WTC11 (cell line): ENCODE measurements at regions not wholly inside any gene's neighbourhood (a gene's known extent, or its start where the extent isn't known, plus 50 kb on each side); places are given as distances from the start of the nearest gene placed in this dataset.
A peak's percentile ranks its signal among the peaks of the same experiment; 100 is the strongest.

ENCODE experiments used
- ATAC-seq: fragments of 200-7000 bp; cut with Tn5 transposase; 2 replicates; pipeline ENCODE4 v1.10.0; 2021; ENCODE audit warnings: mild to moderate bottlenecking, moderate library complexity
- CTCF ChIA-PET: fragments of 300-600 bp; sonication (Branson Sonifier 250); formaldehyde crosslinking; loops from one replicate; lab custom pipeline; 2021; ENCODE audit warnings: antibody characterized with exemption; lab: Charles Lee
- POLR2A ChIA-PET: fragments of 350-600 bp; sonication (Branson Sonifier 250); formaldehyde crosslinking; loops from one replicate; lab custom pipeline; 2021; ENCODE audit warnings: antibody characterized with exemption; lab: Charles Lee
- DNase-seq: peaks from one replicate; pipeline ENCODE4 v3.0.0; 2021; ENCODE audit warnings: low spot score
- H3K27ac Mint-ChIP-seq: 2 replicates; pipeline ENCODE4 v1.8.0; 2021; ENCODE audit warnings: mixed read lengths
- H3K27me3 Mint-ChIP-seq: 2 replicates; pipeline ENCODE4 v1.8.0; 2021; ENCODE audit warnings: low read depth, mild to moderate bottlenecking, moderate library complexity, mixed read lengths
- H3K36me3 Mint-ChIP-seq: 2 replicates; pipeline ENCODE4 v1.8.0; 2021; ENCODE audit warnings: mixed read lengths
- H3K4me1 Mint-ChIP-seq: 2 replicates; pipeline ENCODE4 v1.8.0; 2022; ENCODE audit warnings: mixed read lengths
- H3K4me3 Mint-ChIP-seq: 2 replicates; pipeline ENCODE4 v1.8.0; 2021; ENCODE audit warnings: mild to moderate bottlenecking, moderate library complexity, mixed read lengths
- H3K9me3 Mint-ChIP-seq: 2 replicates; pipeline ENCODE4 v1.8.0; 2021; ENCODE audit warnings: mixed read lengths
- AR ChIP-seq: fragments of 250-450 bp; sonication (Bioruptor Pico); IDR thresholded peaks from 2 replicates; pipeline ENCODE4 v1.9.0; 2021; ENCODE audit warnings: mild to moderate bottlenecking
- E2F5 ChIP-seq: sonication (generic); formaldehyde crosslinking; IDR thresholded peaks from 2 replicates; pipeline ENCODE4 v1.8.1; 2022; ENCODE audit warnings: mild to moderate bottlenecking, moderate library complexity, missing genetic modification reagents
- FOXK1 ChIP-seq: sonication (generic); formaldehyde crosslinking; IDR thresholded peaks from 2 replicates; pipeline ENCODE4 v1.8.0; 2022; ENCODE audit warnings: mild to moderate bottlenecking, moderate library complexity, missing genetic modification reagents
- GABPB1 ChIP-seq: sonication (generic); formaldehyde crosslinking; IDR thresholded peaks from 2 replicates; pipeline ENCODE4 v1.8.1; 2023; ENCODE audit warnings: mild to moderate bottlenecking, missing genetic modification reagents
- GTF2I ChIP-seq: fragments of 250-450 bp; sonication (Bioruptor Pico); conservative IDR thresholded peaks from 2 replicates; pipeline ENCODE4 v1.4.0; 2021; ENCODE audit warnings: mild to moderate bottlenecking
- ZMAT4 ChIP-seq: fragments of 250-450 bp; sonication (Bioruptor Pico); IDR thresholded peaks from 2 replicates; pipeline ENCODE4 v1.9.0; 2021; ENCODE audit warnings: mild to moderate bottlenecking
- ZNF219 ChIP-seq: sonication (generic); formaldehyde crosslinking; IDR thresholded peaks from 2 replicates; pipeline ENCODE4 v1.8.0; 2023; ENCODE audit warnings: missing genetic modification reagents, mild to moderate bottlenecking, borderline replicate concordance
- ZNF416 ChIP-seq: fragments of 250-450 bp; sonication (Bioruptor Pico); IDR thresholded peaks from 2 replicates; pipeline ENCODE4 v1.9.0; 2021; ENCODE audit warnings: mild to moderate bottlenecking, inconsistent platforms
- ZNF532 ChIP-seq: fragments of 250-450 bp; sonication (Bioruptor Pico); IDR thresholded peaks from 2 replicates; pipeline ENCODE4 v1.9.0; 2021; ENCODE audit warnings: mild to moderate bottlenecking, borderline replicate concordance
- ZSCAN18 ChIP-seq: fragments of 250-450 bp; sonication (Bioruptor Pico); IDR thresholded peaks from 2 replicates; pipeline ENCODE4 v2.1.2; 2022; ENCODE audit warnings: mild to moderate bottlenecking, moderate library complexity
- TF ChIP-seq, protein P1 (sequence below): sonication (generic); formaldehyde crosslinking; IDR thresholded peaks from 2 replicates; pipeline ENCODE4 v1.8.1; 2023; ENCODE audit warnings: mild to moderate bottlenecking, missing genetic modification reagents
- TF ChIP-seq, protein P2 (sequence below): sonication (generic); formaldehyde crosslinking; IDR thresholded peaks from 2 replicates; pipeline ENCODE4 v1.8.1; 2023; ENCODE audit warnings: mild to moderate bottlenecking, moderate library complexity, missing genetic modification reagents

GRCh38 chr12:4154672-4155225 is 118.8 kb upstream of the CCND2 start:
- peaks cover 8% of the 10 kb centered on the region; the same call in 1 of the 2 replicates for H3K9me3 Mint-ChIP-seq
- TF ChIP-seq ZNF219 (CRISPR knock-in tag) = no peak
- no peak overlapping the region for H3K4me3 Mint-ChIP-seq
- CTCF ChIA-PET = interaction anchor here (0.9 to 2.1 kb wide), 3 partner anchors 9 to 74 kb away, joined by 3 to 8 read pairs (median 4); no protein-coding TSS in a partner anchor
- peaks cover 2% of the 10 kb centered on the region; the same call in 1 of the 2 replicates for H3K36me3 Mint-ChIP-seq
- DNase-seq = no peak
- H3K27me3 Mint-ChIP-seq = no peaks in the 10 kb centered on the region; the same call in 1 of the 2 replicates
- H3K27ac Mint-ChIP-seq = no peak overlapping the region
- peaks cover 53% of the 10 kb centered on the region for H3K4me1 Mint-ChIP-seq
- POLR2A ChIA-PET = no interaction called here
- no peak for ATAC-seq

DNA sequence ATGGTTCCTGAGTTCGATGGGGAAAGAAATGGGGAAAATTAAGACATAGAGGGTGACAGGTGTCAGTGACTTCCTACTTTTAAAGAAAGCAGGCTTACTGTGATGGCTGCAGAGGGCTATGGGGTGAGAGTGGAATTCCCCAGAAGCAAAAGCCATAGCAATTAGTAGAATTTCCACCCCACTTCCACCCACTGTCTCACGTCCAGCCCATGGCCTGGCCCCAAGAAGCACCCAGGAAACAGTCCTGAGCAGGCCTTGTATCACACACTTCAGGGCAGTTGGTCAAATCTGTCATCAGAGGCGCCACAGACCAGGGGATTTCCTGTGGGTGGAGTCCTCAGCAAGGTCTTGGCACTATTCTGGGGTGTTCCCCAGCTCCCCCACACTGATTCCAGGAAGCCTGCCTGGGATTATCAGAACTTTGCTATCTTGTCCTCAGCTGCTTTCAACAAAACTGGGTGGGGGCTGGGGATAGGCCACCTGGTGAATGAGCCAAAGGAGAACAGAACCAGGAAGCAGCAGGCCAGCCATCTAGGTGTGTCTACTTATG is 120.1 kb upstream of the CCND2 start:
- H3K27ac Mint-ChIP-seq = peak overlapping the region; percentile 25; the same call in 1 of the 2 replicates
- CTCF ChIA-PET = interaction anchor here (0.5 to 1.2 kb wide), 4 partner anchors 20 to 124 kb away, joined by 3 to 7 read pairs (median 3); no protein-coding TSS in a partner anchor
- ATAC-seq (peak; percentile 27; the same call in 1 of the 2 replicates), DNase-seq (no peak)
- peaks cover 2% of the 10 kb centered on the region; the same call in 1 of the 2 replicates for H3K36me3 Mint-ChIP-seq
- peaks cover 8% of the 10 kb centered on the region; the same call in 1 of the 2 replicates for H3K9me3 Mint-ChIP-seq
- no peaks in the 10 kb centered on the region; the same call in 1 of the 2 replicates for H3K27me3 Mint-ChIP-seq
- no peak overlapping the region for H3K4me3 Mint-ChIP-seq
- POLR2A ChIA-PET = interaction anchor here (1.2 kb wide), 1 partner anchor 116 kb away, joined by 3 read pairs; no protein-coding TSS in a partner anchor
- TF ChIP-seq GABPB1 (no peak), AR (no peak), ZMAT4 (no peak), E2F5 (CRISPR knock-in tag) (no peak), ZNF416 (CRISPR knock-in tag) (no peak)
- H3K4me1 Mint-ChIP-seq = peaks cover 56% of the 10 kb centered on the region

DNA sequence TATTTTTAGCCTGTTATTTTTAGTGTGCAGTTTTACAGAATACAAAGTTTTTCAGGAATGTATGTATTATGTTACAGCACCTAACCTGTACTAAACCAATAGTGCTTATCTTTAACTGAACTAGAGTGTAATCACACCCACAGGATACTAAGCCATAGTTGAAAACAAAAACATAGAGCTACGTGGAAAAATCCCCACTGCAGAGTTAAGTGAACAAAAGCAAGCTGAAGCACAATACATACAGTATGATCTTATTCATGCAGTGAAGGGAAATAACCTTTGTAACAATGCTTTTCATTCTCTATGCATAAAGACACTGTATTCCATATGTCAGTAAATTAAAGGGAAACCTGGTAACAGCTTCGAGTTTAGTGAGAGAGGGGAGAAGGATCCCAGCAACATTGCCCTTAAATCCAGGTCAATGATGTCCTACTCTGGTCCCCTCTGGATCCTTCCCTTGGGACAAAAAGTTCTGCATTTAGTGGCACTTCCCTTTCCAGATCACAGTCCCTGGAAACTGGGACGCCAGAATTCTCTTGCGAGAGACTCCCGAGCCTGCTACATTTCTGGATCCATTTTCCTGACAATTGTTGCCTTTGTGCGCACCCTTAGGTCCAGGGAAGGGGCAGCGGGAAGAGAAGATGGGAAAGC is 121.3 kb upstream of the CCND2 start:
- POLR2A ChIA-PET = no interaction called here
- Mint-ChIP-seq H3K27me3 (no peaks in the 10 kb centered on the region; the same call in 1 of the 2 replicates), H3K27ac (no peak overlapping the region), H3K36me3 (peaks cover under 1% of the 10 kb centered on the region; the same call in 1 of the 2 replicates), H3K9me3 (peaks cover 8% of the 10 kb centered on the region; the same call in 1 of the 2 replicates), H3K4me1 (peaks cover 62% of the 10 kb centered on the region), H3K4me3 (no peak overlapping the region)
- CTCF ChIA-PET = interaction anchor here (0.9 to 1.6 kb wide), 3 partner anchors 37 to 76 kb away, joined by 3 to 4 read pairs (median 4); no protein-coding TSS in a partner anchor
- DNase-seq (no peak), ATAC-seq (no peak)
- no peak for TF ChIP-seq E2F5 (CRISPR knock-in tag)
- no peak for TF ChIP-seq FOXK1 (CRISPR knock-in tag)
- no peak for TF ChIP-seq GTF2I (CRISPR knock-in tag)
- TF ChIP-seq ZNF532 (CRISPR knock-in tag) = no peak
- TF ChIP-seq, protein P1, sequence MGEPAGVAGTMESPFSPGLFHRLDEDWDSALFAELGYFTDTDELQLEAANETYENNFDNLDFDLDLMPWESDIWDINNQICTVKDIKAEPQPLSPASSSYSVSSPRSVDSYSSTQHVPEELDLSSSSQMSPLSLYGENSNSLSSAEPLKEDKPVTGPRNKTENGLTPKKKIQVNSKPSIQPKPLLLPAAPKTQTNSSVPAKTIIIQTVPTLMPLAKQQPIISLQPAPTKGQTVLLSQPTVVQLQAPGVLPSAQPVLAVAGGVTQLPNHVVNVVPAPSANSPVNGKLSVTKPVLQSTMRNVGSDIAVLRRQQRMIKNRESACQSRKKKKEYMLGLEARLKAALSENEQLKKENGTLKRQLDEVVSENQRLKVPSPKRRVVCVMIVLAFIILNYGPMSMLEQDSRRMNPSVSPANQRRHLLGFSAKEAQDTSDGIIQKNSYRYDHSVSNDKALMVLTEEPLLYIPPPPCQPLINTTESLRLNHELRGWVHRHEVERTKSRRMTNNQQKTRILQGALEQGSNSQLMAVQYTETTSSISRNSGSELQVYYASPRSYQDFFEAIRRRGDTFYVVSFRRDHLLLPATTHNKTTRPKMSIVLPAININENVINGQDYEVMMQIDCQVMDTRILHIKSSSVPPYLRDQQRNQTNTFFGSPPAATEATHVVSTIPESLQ (CRISPR knock-in tag) = no peak
- TF ChIP-seq, protein P2, sequence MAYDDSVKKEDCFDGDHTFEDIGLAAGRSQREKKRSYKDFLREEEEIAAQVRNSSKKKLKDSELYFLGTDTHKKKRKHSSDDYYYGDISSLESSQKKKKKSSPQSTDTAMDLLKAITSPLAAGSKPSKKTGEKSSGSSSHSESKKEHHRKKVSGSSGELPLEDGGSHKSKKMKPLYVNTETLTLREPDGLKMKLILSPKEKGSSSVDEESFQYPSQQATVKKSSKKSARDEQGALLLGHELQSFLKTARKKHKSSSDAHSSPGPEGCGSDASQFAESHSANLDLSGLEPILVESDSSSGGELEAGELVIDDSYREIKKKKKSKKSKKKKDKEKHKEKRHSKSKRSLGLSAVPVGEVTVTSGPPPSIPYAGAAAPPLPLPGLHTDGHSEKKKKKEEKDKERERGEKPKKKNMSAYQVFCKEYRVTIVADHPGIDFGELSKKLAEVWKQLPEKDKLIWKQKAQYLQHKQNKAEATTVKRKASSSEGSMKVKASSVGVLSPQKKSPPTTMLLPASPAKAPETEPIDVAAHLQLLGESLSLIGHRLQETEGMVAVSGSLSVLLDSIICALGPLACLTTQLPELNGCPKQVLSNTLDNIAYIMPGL (CRISPR knock-in tag) = no peak
- no peak for TF ChIP-seq ZSCAN18 (CRISPR knock-in tag)
